ENCODE measurements at regions not wholly inside any gene's neighbourhood (a gene's known extent, or its start where the extent isn't known, plus 50 kb on each side); places are given as distances from the start of the nearest gene placed in this dataset.

DNA sequence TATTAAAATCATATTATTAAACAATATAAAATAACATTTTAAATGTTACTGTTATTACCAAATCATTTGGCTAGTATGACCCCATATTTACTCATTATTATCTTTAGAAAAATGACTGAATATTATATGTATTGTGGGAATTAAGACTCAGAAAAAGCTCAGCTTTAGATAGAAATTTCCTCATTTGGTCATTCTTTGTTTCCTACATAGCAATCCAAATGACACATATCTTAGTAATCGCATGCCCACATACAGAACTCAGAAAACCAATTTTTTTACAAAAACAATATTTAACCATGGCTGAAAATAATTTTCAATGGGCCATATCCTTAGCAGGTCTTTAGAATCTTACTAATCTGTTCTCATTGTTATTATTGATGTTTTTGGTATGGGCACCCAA is 53.8 kb upstream of the TSLP start:
- TF ChIP-seq, protein P1, sequence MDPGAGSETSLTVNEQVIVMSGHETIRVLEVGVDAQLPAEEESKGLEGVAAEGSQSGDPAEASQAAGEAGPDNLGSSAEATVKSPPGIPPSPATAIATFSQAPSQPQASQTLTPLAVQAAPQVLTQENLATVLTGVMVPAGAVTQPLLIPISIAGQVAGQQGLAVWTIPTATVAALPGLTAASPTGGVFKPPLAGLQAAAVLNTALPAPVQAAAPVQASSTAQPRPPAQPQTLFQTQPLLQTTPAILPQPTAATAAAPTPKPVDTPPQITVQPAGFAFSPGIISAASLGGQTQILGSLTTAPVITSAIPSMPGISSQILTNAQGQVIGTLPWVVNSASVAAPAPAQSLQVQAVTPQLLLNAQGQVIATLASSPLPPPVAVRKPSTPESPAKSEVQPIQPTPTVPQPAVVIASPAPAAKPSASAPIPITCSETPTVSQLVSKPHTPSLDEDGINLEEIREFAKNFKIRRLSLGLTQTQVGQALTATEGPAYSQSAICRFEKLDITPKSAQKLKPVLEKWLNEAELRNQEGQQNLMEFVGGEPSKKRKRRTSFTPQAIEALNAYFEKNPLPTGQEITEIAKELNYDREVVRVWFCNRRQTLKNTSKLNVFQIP (CRISPR knock-in tag; IDR thresholded peaks at IDR 0.05; ENCODE audit: borderline replicate concordance, low read depth), result no peak
- TF ChIP-seq, protein P2, sequence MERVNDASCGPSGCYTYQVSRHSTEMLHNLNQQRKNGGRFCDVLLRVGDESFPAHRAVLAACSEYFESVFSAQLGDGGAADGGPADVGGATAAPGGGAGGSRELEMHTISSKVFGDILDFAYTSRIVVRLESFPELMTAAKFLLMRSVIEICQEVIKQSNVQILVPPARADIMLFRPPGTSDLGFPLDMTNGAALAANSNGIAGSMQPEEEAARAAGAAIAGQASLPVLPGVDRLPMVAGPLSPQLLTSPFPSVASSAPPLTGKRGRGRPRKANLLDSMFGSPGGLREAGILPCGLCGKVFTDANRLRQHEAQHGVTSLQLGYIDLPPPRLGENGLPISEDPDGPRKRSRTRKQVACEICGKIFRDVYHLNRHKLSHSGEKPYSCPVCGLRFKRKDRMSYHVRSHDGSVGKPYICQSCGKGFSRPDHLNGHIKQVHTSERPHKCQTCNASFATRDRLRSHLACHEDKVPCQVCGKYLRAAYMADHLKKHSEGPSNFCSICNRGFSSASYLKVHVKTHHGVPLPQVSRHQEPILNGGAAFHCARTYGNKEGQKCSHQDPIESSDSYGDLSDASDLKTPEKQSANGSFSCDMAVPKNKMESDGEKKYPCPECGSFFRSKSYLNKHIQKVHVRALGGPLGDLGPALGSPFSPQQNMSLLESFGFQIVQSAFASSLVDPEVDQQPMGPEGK (CRISPR knock-in tag; IDR thresholded peaks at IDR 0.05; ENCODE audit: borderline replicate concordance), result no peak
- no peak for TF ChIP-seq RARB (CRISPR knock-in tag; IDR thresholded peaks at IDR 0.05)
- TF ChIP-seq ZNF70 (CRISPR knock-in tag; IDR thresholded peaks at IDR 0.05), result no peak
- ATAC-seq, result no peak

Data from SK-N-SH treated with all-trans-retinoic acid at 6 μM for 48 hours (cell line).